ENCODE measurements at regions not wholly inside any gene's neighbourhood (a gene's known extent, or its start where the extent isn't known, plus 50 kb on each side); places are given as distances from the start of the nearest gene placed in this dataset.
A peak's percentile ranks its signal among the peaks of the same experiment; 100 is the strongest.

DNA sequence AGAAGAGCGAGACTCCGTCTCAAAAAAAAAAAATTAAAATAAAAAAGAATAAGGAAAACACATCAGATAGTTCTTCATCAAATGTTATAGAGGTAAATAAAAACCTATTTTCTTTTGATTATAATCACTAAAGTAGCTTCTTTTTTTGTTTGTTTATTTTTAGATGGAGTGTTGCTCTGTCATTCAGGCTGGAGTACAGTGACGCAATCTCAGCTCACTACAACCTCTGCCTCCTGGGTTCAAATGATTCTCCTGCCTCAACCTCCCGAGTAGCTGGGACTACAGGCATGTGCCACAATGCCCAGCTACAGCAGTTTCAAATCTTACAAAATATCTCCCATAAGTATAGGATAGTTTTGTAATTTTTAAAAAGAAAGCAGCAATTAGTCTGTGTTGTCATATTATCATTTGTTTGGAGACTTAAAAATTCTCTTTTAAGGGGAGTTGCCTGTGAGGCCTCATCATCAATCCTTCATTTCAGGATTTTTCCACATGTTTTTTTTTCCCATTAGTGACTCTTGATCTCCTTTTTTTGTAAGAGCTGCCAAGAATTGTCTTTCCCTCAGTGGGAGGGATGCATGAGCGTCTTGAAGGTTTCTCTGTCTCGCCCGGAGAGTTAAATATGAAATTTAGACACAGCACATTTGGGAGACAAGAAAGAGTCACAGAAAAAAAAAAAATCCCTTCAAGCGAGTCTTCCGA is 275.9 kb downstream of the CDCA7 start:
- H3K4me1 ChIP-seq = no peaks in the 10 kb centered on the region
- TF ChIP-seq POLR2A (IDR thresholded peaks at IDR 0.05) = no peak
- TF ChIP-seq CTCF (IDR thresholded peaks at IDR 0.05) = no peak
- H3K4me3 ChIP-seq = no peak overlapping the region
- no peaks in the 10 kb centered on the region for H3K36me3 ChIP-seq
- no peak for DNase-seq
- WGBS, 2 donors = 68 to 81% methylated on average over 9 of the region's 9 CpGs
- H3K9me3 ChIP-seq = no peaks in the 10 kb centered on the region
- no peaks in the 10 kb centered on the region for H3K27me3 ChIP-seq
- intact Hi-C loops (cut with DNase I) = no loop called here
- peak overlapping the region in 1 of 4 donors; percentile 43 for H3K27ac ChIP-seq

DNA sequence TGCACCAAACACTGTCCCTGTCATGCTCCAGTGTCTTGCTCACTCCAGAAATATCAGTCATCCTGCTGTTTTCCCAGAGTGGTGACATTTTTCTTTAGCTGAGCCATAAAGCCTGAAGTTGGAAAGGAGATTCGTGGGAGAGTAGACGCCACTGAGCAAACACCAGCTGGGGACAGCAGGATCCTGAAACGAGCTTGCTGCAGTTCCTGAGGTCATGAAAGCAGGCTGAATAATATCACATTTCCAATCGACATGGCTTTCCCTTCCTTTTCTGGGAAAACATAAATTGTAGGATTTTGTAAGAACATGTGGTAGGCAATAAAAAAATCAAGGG is 276.4 kb downstream of the CDCA7 start:
- 34 to 57% methylated on average over 4 of the region's 4 CpGs for WGBS, 2 donors
- Histone ChIP-seq H3K36me3 (no peaks in the 10 kb centered on the region), H3K27me3 (no peaks in the 10 kb centered on the region), H3K27ac (peak overlapping the region in 1 of 4 donors; percentile 43), H3K9me3 (no peaks in the 10 kb centered on the region), H3K4me3 (no peak overlapping the region), H3K4me1 (no peaks in the 10 kb centered on the region)
- intact Hi-C loops (cut with DNase I) = no loop called here
- TF ChIP-seq CTCF (IDR thresholded peaks at IDR 0.05) (no peak), POLR2A (IDR thresholded peaks at IDR 0.05) (no peak)
- no peak for DNase-seq

GRCh38 chr2:173644146-173644545 is 289.5 kb downstream of the CDCA7 start:
- Histone ChIP-seq H3K27ac (no peak overlapping the region), H3K9me3 (no peaks in the 10 kb centered on the region), H3K36me3 (no peaks in the 10 kb centered on the region), H3K4me3 (no peak overlapping the region), H3K27me3 (no peaks in the 10 kb centered on the region), H3K4me1 (peaks cover 0 to 18% (median 0%) of the 10 kb centered on the region in 3 donors)
- DNase-seq = no peak
- no peak for TF ChIP-seq CTCF (IDR thresholded peaks at IDR 0.05)
- no peak for TF ChIP-seq POLR2A (IDR thresholded peaks at IDR 0.05)
- intact Hi-C loops (cut with DNase I) = no loop called here
- WGBS, 2 donors = 44 to 59% methylated on average over 3 of the region's 3 CpGs

- no peak for DNase-seq
Measured at GRCh38 chr2:173647681-173648311, 293.1 kb downstream of the CDCA7 start.

More at GRCh38 chr2:173647681-173648311, 293.1 kb downstream of the CDCA7 start:
- intact Hi-C loops (cut with DNase I) = no loop called here
- no peaks in the 10 kb centered on the region for H3K9me3 ChIP-seq
- WGBS, 2 donors = 66 to 85% methylated on average over 8 of the region's 8 CpGs
- H3K36me3 ChIP-seq = no peaks in the 10 kb centered on the region
- H3K27me3 ChIP-seq = no peaks in the 10 kb centered on the region
- peak overlapping the region in 2 of 4 donors; percentile 29 to 36 for H3K27ac ChIP-seq
- TF ChIP-seq CTCF (IDR thresholded peaks at IDR 0.05) = no peak
- TF ChIP-seq POLR2A (IDR thresholded peaks at IDR 0.05) = no peak
- no peak overlapping the region for H3K4me3 ChIP-seq
- H3K4me1 ChIP-seq = peaks cover 0 to 36% (median 0%) of the 10 kb centered on the region in 3 donors
